Liver (tissue), 8 donors: ENCODE measurements at regions not wholly inside any gene's neighbourhood (a gene's known extent, or its start where the extent isn't known, plus 50 kb on each side); places are given as distances from the start of the nearest gene placed in this dataset.

Experiments
- DNase-seq: peaks from one replicate; pipeline ENCODE4 v3.0.0-alpha.2; 2017; ENCODE audit warnings: low spot score
- H3K27ac ChIP-seq, 2 donors: one replicate each; pipeline ENCODE4 v1.7.0; 2013; ENCODE audit warnings: inconsistent platforms in 2 of 2, low read length in 2 of 2, control low read depth in 1 of 2, low read depth in 1 of 2, mild to moderate bottlenecking in 1 of 2
- H3K27me3 ChIP-seq, 4 donors: one replicate each; pipeline versions ENCODE4 v1.6.1 to v1.7.0; 2013; ENCODE audit warnings: low read length in 3 of 4, inconsistent platforms in 1 of 4, mild to moderate bottlenecking in 1 of 4, moderate library complexity in 1 of 4; ENCODE audit not compliant: control insufficient read depth in 4 of 4, insufficient read depth in 4 of 4
- H3K36me3 ChIP-seq, 4 donors: one replicate each; pipeline versions ENCODE4 v1.6.1 to v1.7.0; 2013; ENCODE audit warnings: low read length in 3 of 4, mild to moderate bottlenecking in 3 of 4, low read depth in 1 of 4, moderate library complexity in 1 of 4; ENCODE audit not compliant: control insufficient read depth in 4 of 4, insufficient read depth in 3 of 4
- H3K4me1 ChIP-seq, 4 donors: one replicate each; pipeline versions ENCODE4 v1.6.1 to v1.7.0; 2013; ENCODE audit warnings: low read length in 3 of 4, mild to moderate bottlenecking in 3 of 4, moderate library complexity in 1 of 4; ENCODE audit not compliant: control insufficient read depth in 4 of 4, insufficient read depth in 4 of 4
- H3K4me3 ChIP-seq, 3 donors: one replicate each; pipeline versions ENCODE4 v1.6.1 to v1.7.0; 2013; ENCODE audit warnings: low read length in 3 of 3, control low read depth in 1 of 3, low read depth in 1 of 3, mild to moderate bottlenecking in 1 of 3
- H3K9ac ChIP-seq, 2 donors: one replicate each; pipeline ENCODE4 v1.7.0; 2013; ENCODE audit warnings: low read length in 2 of 2, mild to moderate bottlenecking in 2 of 2, moderate library complexity in 2 of 2, control low read depth in 1 of 2, low read depth in 1 of 2
- H3K9me3 ChIP-seq, 4 donors: one replicate each; pipeline versions ENCODE4 v1.6.1 to v1.7.0; 2013; ENCODE audit warnings: low read length in 3 of 4; ENCODE audit not compliant: control insufficient read depth in 4 of 4
- ATF3 ChIP-seq: IDR thresholded peaks from 2 replicates; pipeline ENCODE4 v1.6.1; 2016; ENCODE audit warnings: antibody characterized with exemption
- CTCF ChIP-seq: fragments of 150-350 bp; IDR thresholded peaks from 2 replicates; pipeline ENCODE4 v1.5.1; 2017; ENCODE audit warnings: improper control_type of control experiment, low read depth, low read length; ENCODE audit not compliant: missing input control
- EGR1 ChIP-seq, 2 donors: IDR thresholded peaks; 2 replicates each; pipeline ENCODE4 v1.6.1; 2016 to 2018; ENCODE audit warnings: antibody characterized with exemption in 2 of 2, low read depth in 2 of 2
- FOXA1 ChIP-seq: IDR thresholded peaks from 2 replicates; pipeline ENCODE4 v1.6.1; 2016; ENCODE audit warnings: antibody characterized with exemption
- FOXA2 ChIP-seq: IDR thresholded peaks from 2 replicates; pipeline ENCODE4 v1.6.1; 2016; ENCODE audit warnings: antibody characterized with exemption
- GABPA ChIP-seq, 2 donors: IDR thresholded peaks in 1 of 2; conservative IDR thresholded peaks in 1 of 2; 2 replicates each; pipeline ENCODE4 v1.6.1; 2016; ENCODE audit warnings: antibody characterized with exemption in 2 of 2, mild to moderate bottlenecking in 1 of 2, moderate library complexity in 1 of 2
- HNF4A ChIP-seq, 2 donors: conservative IDR thresholded peaks; 2 replicates each; pipeline ENCODE4 v1.6.1; 2016; ENCODE audit warnings: antibody characterized with exemption in 2 of 2, mild to moderate bottlenecking in 2 of 2
- HNF4G ChIP-seq: IDR thresholded peaks from 2 replicates; pipeline ENCODE4 v1.6.1; 2016; ENCODE audit warnings: antibody characterized with exemption
- JUND ChIP-seq, 2 donors: IDR thresholded peaks; 2 replicates each; pipeline ENCODE4 v1.6.1; 2016; ENCODE audit warnings: antibody characterized with exemption in 2 of 2
- MAX ChIP-seq: IDR thresholded peaks from 2 replicates; pipeline ENCODE4 v1.6.1; 2016; ENCODE audit warnings: antibody characterized with exemption
- NR2F2 ChIP-seq: IDR thresholded peaks from 2 replicates; pipeline ENCODE4 v1.6.1; 2016; ENCODE audit warnings: antibody characterized with exemption
- RAD21 ChIP-seq, 2 donors: IDR thresholded peaks; 2 replicates each; pipeline ENCODE4 v1.6.1; 2016; ENCODE audit warnings: antibody characterized with exemption in 2 of 2, mild to moderate bottlenecking in 2 of 2
- REST ChIP-seq: IDR thresholded peaks from 2 replicates; pipeline ENCODE4 v1.6.1; 2016; ENCODE audit warnings: antibody characterized with exemption, mild to moderate bottlenecking
- RXRA ChIP-seq, 2 donors: IDR thresholded peaks; 2 replicates each; pipeline ENCODE4 v1.6.1; 2017 to 2018; ENCODE audit warnings: antibody characterized with exemption in 2 of 2, mild to moderate bottlenecking in 1 of 2
- SP1 ChIP-seq: IDR thresholded peaks from 2 replicates; pipeline ENCODE4 v1.6.1; 2018; ENCODE audit warnings: antibody characterized with exemption, mild to moderate bottlenecking
- ZBTB33 ChIP-seq: IDR thresholded peaks from 2 replicates; pipeline ENCODE4 v1.6.1; 2016; ENCODE audit warnings: antibody characterized with exemption
- WGBS: extraction: QIAGEN DNeasy Blood & Tissue Kit; methylation state at CpG from one replicate; pipeline ENCODE4 v1.1.7; 2013; 5-methylcytosine and 5-hydroxymethylcytosine counted together
- donor health status: healthy.
- donor health status: healthy.
- donor health status: healthy.
- donor health status: healthy.
- donor health status: healthy.

- Histone ChIP-seq H3K36me3 (no peaks in the 10 kb centered on the region), H3K27ac (no peak overlapping the region), H3K4me1 (peaks cover 0 to 8% (median 0%) of the 10 kb centered on the region in 4 donors), H3K9ac (no peak overlapping the region), H3K9me3 (no peaks in the 10 kb centered on the region), H3K27me3 (no peaks in the 10 kb centered on the region), H3K4me3 (no peak overlapping the region)
- DNase-seq = no peak
- TF ChIP-seq ATF3 (no peak), MAX (no peak), REST (no peak), NR2F2 (no peak), RXRA (IDR thresholded peaks at IDR 0.05) (no peak), CTCF (no peak), HNF4A (conservative IDR thresholded peaks at IDR 0.05) (no peak), FOXA1 (no peak), EGR1 (IDR thresholded peaks at IDR 0.05; ENCODE audit: low read depth in 2 of 2) (no peak), GABPA (IDR thresholded peaks at IDR 0.05 in 1 of 2, conservative IDR thresholded peaks at IDR 0.05 in 1 of 2) (no peak), HNF4G (no peak), ZBTB33 (no peak), SP1 (no peak), RAD21 (IDR thresholded peaks at IDR 0.05) (no peak), JUND (IDR thresholded peaks at IDR 0.05) (no peak)
- WGBS = 97% methylated on average over 3 of the region's 3 CpGs
Observed at GRCh38 chr7:152492952-152493351, 57.1 kb upstream of the KMT2C start.

- no peak overlapping the region for H3K4me3 ChIP-seq
- TF ChIP-seq EGR1 (IDR thresholded peaks at IDR 0.05; ENCODE audit: low read depth in 2 of 2) (no peak), ATF3 (no peak), FOXA2 (no peak), HNF4G (no peak), HNF4A (conservative IDR thresholded peaks at IDR 0.05) (no peak), ZBTB33 (no peak), GABPA (IDR thresholded peaks at IDR 0.05 in 1 of 2, conservative IDR thresholded peaks at IDR 0.05 in 1 of 2) (no peak), RAD21 (IDR thresholded peaks at IDR 0.05) (no peak), JUND (IDR thresholded peaks at IDR 0.05) (no peak), FOXA1 (no peak)
- DNase-seq = no peak
Observed at GRCh38 chr7:152489044-152489443, 53.2 kb upstream of the KMT2C start.

More at GRCh38 chr7:152489044-152489443, 53.2 kb upstream of the KMT2C start:
- Histone ChIP-seq H3K27ac (no peak overlapping the region), H3K27me3 (no peaks in the 10 kb centered on the region), H3K9ac (no peak overlapping the region), H3K4me1 (peaks cover 0 to 8% (median 0%) of the 10 kb centered on the region in 4 donors), H3K9me3 (no peaks in the 10 kb centered on the region), H3K36me3 (no peaks in the 10 kb centered on the region)
- WGBS = 95% methylated on average over 7 of the region's 7 CpGs
